IMR-90 (cell line): ENCODE measurements at regions not wholly inside any gene's neighbourhood (a gene's known extent, or its start where the extent isn't known, plus 50 kb on each side); places are given as distances from the start of the nearest gene placed in this dataset.

Source experiments
- ATAC-seq: fragments of 200-7000 bp; cut with Tn5 transposase; 2 replicates; pipeline ENCODE4 v1.9.1; 2020; ENCODE audit warnings: low read depth, mild to moderate bottlenecking, moderate library complexity
- BruUV-seq: library from RNA; stranded (reverse); fragments of 400-500 nt; replicated peaks from 2 replicates; lab custom pipeline; 2021; lab: Mats Ljungman, UMichigan
- CTCF ChIA-PET: fragments of 300-600 bp; formaldehyde crosslinking; extraction: SDS; loops from one replicate; lab custom pipeline; 2021; ENCODE audit warnings: antibody characterized with exemption; lab: Yijun Ruan, JAX
- POLR2A ChIA-PET: fragments of 300-600 bp; sonication (Branson Sonifier 250); formaldehyde crosslinking; loops from one replicate; lab custom pipeline; 2022; ENCODE audit warnings: antibody characterized with exemption; ENCODE audit not compliant: unreplicated experiment; lab: Charles Lee
- DNase-seq: peaks from one replicate; pipeline ENCODE4 v3.0.0; 2013
- H2AFZ ChIP-seq: replicated peaks from 2 replicates; pipeline ENCODE3; 2013; ENCODE audit warnings: low read length, mild to moderate bottlenecking; ENCODE audit not compliant: poor library complexity
- H2AK5ac ChIP-seq: 2 replicates; pipeline ENCODE4 v1.6.1; 2013; ENCODE audit warnings: low read depth, low read length, inconsistent platforms
- H2AK9ac ChIP-seq: replicated peaks from 2 replicates; pipeline ENCODE3; 2013; ENCODE audit warnings: mild to moderate bottlenecking, low read depth, low read length, moderate library complexity; ENCODE audit not compliant: poor library complexity
- H2BK120ac ChIP-seq: 2 replicates; pipeline ENCODE4 v1.6.1; 2013; ENCODE audit warnings: low read depth, low read length, inconsistent platforms
- H2BK15ac ChIP-seq: 3 replicates; pipeline ENCODE4 v1.6.1; 2013; ENCODE audit warnings: low read depth, low read length, inconsistent platforms
- H2BK20ac ChIP-seq: 2 replicates; pipeline ENCODE4 v1.6.1; 2013; ENCODE audit warnings: low read depth, mild to moderate bottlenecking, inconsistent platforms, low read length, moderate library complexity
- H2BK5ac ChIP-seq: 2 replicates; pipeline ENCODE4 v1.6.1; 2013; ENCODE audit warnings: mild to moderate bottlenecking, low read depth, low read length, inconsistent platforms; ENCODE audit not compliant: poor library complexity, severe bottlenecking
- H3K14ac ChIP-seq: replicated peaks from 2 replicates; pipeline ENCODE4 v1.6.1; 2013; ENCODE audit warnings: low read depth, low read length, inconsistent platforms
- H3K18ac ChIP-seq: 2 replicates; pipeline ENCODE4 v1.6.1; 2013; ENCODE audit warnings: low read depth, low read length, control low read depth
- H3K23ac ChIP-seq: 2 replicates; pipeline ENCODE4 v1.6.1; 2013; ENCODE audit warnings: low read depth, low read length, inconsistent platforms
- H3K27ac ChIP-seq: 2 replicates; pipeline ENCODE4 v1.5.1; 2013; ENCODE audit warnings: mild to moderate bottlenecking, control low read depth, low read length; ENCODE audit not compliant: insufficient read depth
- H3K27me3 ChIP-seq: 2 replicates; pipeline ENCODE4 v1.6.1; 2013; ENCODE audit warnings: low read length; ENCODE audit not compliant: control insufficient read depth, insufficient read depth
- H3K36me3 ChIP-seq: 2 replicates; pipeline ENCODE4 v1.6.1; 2013; ENCODE audit warnings: low read length, mixed read lengths; ENCODE audit not compliant: control insufficient read depth, insufficient read depth
- H3K4ac ChIP-seq: 2 replicates; pipeline ENCODE4 v1.6.1; 2013; ENCODE audit warnings: low read depth, low read length, inconsistent platforms
- H3K4me1 ChIP-seq: 2 replicates; pipeline ENCODE4 v1.6.1; 2013; ENCODE audit warnings: low read length, mixed read lengths; ENCODE audit not compliant: control insufficient read depth, insufficient read depth
- H3K4me2 ChIP-seq: 2 replicates; pipeline ENCODE4 v1.6.1; 2013; ENCODE audit warnings: low read depth, mild to moderate bottlenecking, control low read depth, low read length, moderate library complexity
- H3K4me3 ChIP-seq: 2 replicates; pipeline ENCODE4 v1.5.1; 2013; ENCODE audit warnings: low read depth, mild to moderate bottlenecking, control low read depth, low read length, moderate library complexity; ENCODE audit not compliant: insufficient read depth
- H3K56ac ChIP-seq: 2 replicates; pipeline ENCODE4 v1.6.1; 2013; ENCODE audit warnings: low read length, inconsistent platforms; ENCODE audit not compliant: insufficient read depth; ENCODE audit errors: extremely low read depth
- H3K79me1 ChIP-seq, 2 experiments: 2 replicates each; pipeline ENCODE4 v1.6.1; 2013; ENCODE audit warnings: low read length in 2 of 2, inconsistent platforms in 1 of 2, low read depth in 1 of 2
- H3K9ac ChIP-seq: 2 replicates; pipeline ENCODE4 v1.6.1; 2013; ENCODE audit warnings: low read depth, low read length, control low read depth
- H3K9me1 ChIP-seq: 2 replicates; pipeline ENCODE4 v1.6.1; 2013; ENCODE audit warnings: low read length, inconsistent platforms; ENCODE audit not compliant: insufficient read depth
- H3K9me3 ChIP-seq: 2 replicates; pipeline ENCODE4 v1.6.1; 2013; ENCODE audit warnings: low read length; ENCODE audit not compliant: control insufficient read depth, insufficient read depth
- H4K20me1 ChIP-seq: 2 replicates; pipeline ENCODE4 v1.6.1; 2013; ENCODE audit warnings: low read length, inconsistent platforms; ENCODE audit not compliant: insufficient read depth
- H4K5ac ChIP-seq: 2 replicates; pipeline ENCODE4 v1.6.1; 2013; ENCODE audit warnings: mild to moderate bottlenecking, low read depth, low read length, control low read depth
- H4K8ac ChIP-seq, 2 experiments: 2 replicates each; pipeline ENCODE4 v1.6.1; 2013; ENCODE audit warnings: low read depth in 2 of 2, low read length in 2 of 2, control low read depth in 1 of 2, inconsistent platforms in 1 of 2
- H4K91ac ChIP-seq: 2 replicates; pipeline ENCODE4 v1.6.1; 2013; ENCODE audit warnings: low read depth, low read length, inconsistent platforms; ENCODE audit not compliant: insufficient read depth
- BHLHE40 ChIP-seq: fragments of 150-350 bp; IDR thresholded peaks from 2 replicates; pipeline ENCODE4 v1.6.1; 2016; ENCODE audit warnings: mild to moderate bottlenecking, low read depth, low read length
- MAZ ChIP-seq: IDR thresholded peaks from 2 replicates; pipeline ENCODE4 v1.6.1; 2012; ENCODE audit warnings: low read depth, mild to moderate bottlenecking, low read length, improper control_type of control experiment, moderate library complexity, borderline replicate concordance
- RCOR1 ChIP-seq: IDR thresholded peaks from 2 replicates; pipeline ENCODE4 v1.6.1; 2012; ENCODE audit warnings: mild to moderate bottlenecking, low read length, improper control_type of control experiment; ENCODE audit not compliant: insufficient replicate concordance
- USF2 ChIP-seq: fragments of 150-350 bp; IDR thresholded peaks from 2 replicates; pipeline ENCODE4 v1.6.1; 2017; ENCODE audit warnings: mild to moderate bottlenecking, antibody characterized with exemption, low read length, low read depth
- WGBS, 2 experiments: methylation state at CpG; one replicate each; pipeline versions ENCODE4 v1.1.5 to v1.1.7; 2013; ENCODE audit warnings: missing lambda C conversion rate in 2 of 2; ENCODE audit not compliant: insufficient read length in 1 of 2; ENCODE audit errors: extremely low coverage in 2 of 2; 5-methylcytosine and 5-hydroxymethylcytosine counted together
- dilution Hi-C: fragments of 300-500 bp; cut with HindIII; formaldehyde crosslinking; loops from one replicate; pipeline ENCODE4 v1.14.3; 2018; ENCODE audit warnings: low sequenced_read_pairs; ENCODE audit not compliant: unreplicated experiment
- in situ Hi-C: fragments of 300-500 bp; cut with MboI; formaldehyde crosslinking; loops from 3 replicates; pipeline ENCODE4 v1.14.3; 2019; ENCODE audit warnings: low sequenced_read_pairs, inconsistent platforms, mixed read lengths
- intact Hi-C: fragments of 100-400 bp; cut with micrococcal nuclease; formaldehyde crosslinking; loops from 2 replicates; pipeline ENCODE4 v1.10.0; 2022
- TF ChIP-seq, protein P1 (sequence below): conservative IDR thresholded peaks from 2 replicates; pipeline ENCODE4 v1.5.1; 2012; ENCODE audit warnings: mild to moderate bottlenecking, low read depth, low read length, improper control_type of control experiment

- no CpG with 5 or more reads among the region's 1 CpG for WGBS, 2 experiments
- BruUV-seq = no TSS peak
- no peaks in the 10 kb centered on the region for H3K79me1 ChIP-seq
- no peak overlapping the region for H4K8ac ChIP-seq
- DNase-seq (no peak), ATAC-seq (no peak)
- intact Hi-C loops (no loop called here), in situ Hi-C loops (no loop called here), dilution Hi-C loops (no loop called here)
- no peak overlapping the region for H3K56ac ChIP-seq
- H4K20me1 ChIP-seq = no peaks in the 10 kb centered on the region
- ChIA-PET CTCF (no interaction called here), POLR2A (no interaction called here)
- H3K9me1 ChIP-seq = 0 out of 2 replicates have a peak, but pooled peaks cover 4% of the 10 kb centered on the region
- H3K18ac ChIP-seq = peak overlapping the region; percentile 81; the same call in 1 of the 2 replicates
- no peak overlapping the region for H2AK9ac ChIP-seq
- H3K4me3 ChIP-seq = no peak overlapping the region
- H3K9ac ChIP-seq = no peak overlapping the region
- H4K91ac ChIP-seq = no peak overlapping the region
- H3K14ac ChIP-seq = no peak overlapping the region
- H2BK5ac ChIP-seq = no peak overlapping the region
- H4K5ac ChIP-seq = peak overlapping the region; percentile 52; the same call in 1 of the 2 replicates
- H3K23ac ChIP-seq = no peak overlapping the region
- peaks cover 9% of the 10 kb centered on the region; the same call in 1 of the 2 replicates for H3K4me1 ChIP-seq
- TF ChIP-seq RCOR1 = no peak
- no peak for TF ChIP-seq BHLHE40
- TF ChIP-seq, protein P1, sequence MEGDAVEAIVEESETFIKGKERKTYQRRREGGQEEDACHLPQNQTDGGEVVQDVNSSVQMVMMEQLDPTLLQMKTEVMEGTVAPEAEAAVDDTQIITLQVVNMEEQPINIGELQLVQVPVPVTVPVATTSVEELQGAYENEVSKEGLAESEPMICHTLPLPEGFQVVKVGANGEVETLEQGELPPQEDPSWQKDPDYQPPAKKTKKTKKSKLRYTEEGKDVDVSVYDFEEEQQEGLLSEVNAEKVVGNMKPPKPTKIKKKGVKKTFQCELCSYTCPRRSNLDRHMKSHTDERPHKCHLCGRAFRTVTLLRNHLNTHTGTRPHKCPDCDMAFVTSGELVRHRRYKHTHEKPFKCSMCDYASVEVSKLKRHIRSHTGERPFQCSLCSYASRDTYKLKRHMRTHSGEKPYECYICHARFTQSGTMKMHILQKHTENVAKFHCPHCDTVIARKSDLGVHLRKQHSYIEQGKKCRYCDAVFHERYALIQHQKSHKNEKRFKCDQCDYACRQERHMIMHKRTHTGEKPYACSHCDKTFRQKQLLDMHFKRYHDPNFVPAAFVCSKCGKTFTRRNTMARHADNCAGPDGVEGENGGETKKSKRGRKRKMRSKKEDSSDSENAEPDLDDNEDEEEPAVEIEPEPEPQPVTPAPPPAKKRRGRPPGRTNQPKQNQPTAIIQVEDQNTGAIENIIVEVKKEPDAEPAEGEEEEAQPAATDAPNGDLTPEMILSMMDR = no peak
- no peak for TF ChIP-seq MAZ
- TF ChIP-seq USF2 = no peak
- no peaks in the 10 kb centered on the region for H3K27me3 ChIP-seq
- H2BK120ac ChIP-seq = no peak overlapping the region
- no peak overlapping the region for H2BK20ac ChIP-seq
- no peaks in the 10 kb centered on the region for H3K9me3 ChIP-seq
- H3K4me2 ChIP-seq = no peak overlapping the region; the same call in 1 of the 2 replicates
- no peak overlapping the region for H2BK15ac ChIP-seq
- no peak overlapping the region for H2AFZ ChIP-seq
- no peak overlapping the region for H2AK5ac ChIP-seq
- H3K4ac ChIP-seq = no peak overlapping the region
- no peaks in the 10 kb centered on the region for H3K36me3 ChIP-seq
- H3K27ac ChIP-seq = no peak overlapping the region
These were observed 109.1 kb upstream of the COL8A1 start for GRCh38 chr3:99529265-99529664.
